ENCODE measurements at regions not wholly inside any gene's neighbourhood (a gene's known extent, or its start where the extent isn't known, plus 50 kb on each side); places are given as distances from the start of the nearest gene placed in this dataset.
"Not testable (repeated sequence)": the region's sequence is repeated elsewhere in the genome, so short reads cannot be mapped to it uniquely, and the experiment has no call there.

DNA sequence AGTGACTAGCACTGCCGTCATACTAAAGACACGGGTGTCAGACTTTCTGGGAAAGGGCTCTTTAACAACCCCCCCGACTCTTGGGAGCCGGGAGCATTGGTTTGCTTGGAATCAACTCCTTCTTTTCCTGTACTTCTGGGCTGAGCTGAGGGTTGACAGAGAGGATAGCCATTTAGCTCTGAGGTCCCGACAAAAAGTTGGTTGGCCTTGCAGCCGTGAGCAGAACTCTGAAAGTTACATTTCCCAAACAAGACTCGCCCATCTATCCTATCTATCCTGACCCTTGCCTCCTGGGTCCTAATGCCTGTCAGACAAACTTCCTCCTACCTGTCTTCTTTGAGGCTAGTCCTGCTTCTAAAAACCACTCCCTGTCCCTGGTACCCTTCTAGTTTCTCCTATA lies 460.8 kb upstream of the TOM1L1 start:
- Histone ChIP-seq H3K27me3 (ENCODE audit: insufficient read depth, low read length) (no peaks in the 10 kb centered on the region), H3K79me2 (ENCODE audit: insufficient read depth, low read length) (no peaks in the 10 kb centered on the region), H3K27ac (ENCODE audit: low read depth, low read length) (no peak overlapping the region), H3K9me3 (ENCODE audit: low read depth, low read length) (no peaks in the 10 kb centered on the region), H3K4me1 (ENCODE audit: insufficient read depth, low read length) (no peaks in the 10 kb centered on the region), H3K4me2 (ENCODE audit: insufficient read depth, low read length) (no peak overlapping the region), H3K36me3 (ENCODE audit: insufficient read depth, low read length) (no peaks in the 10 kb centered on the region), H4K20me1 (ENCODE audit: insufficient read depth, low read length) (no peaks in the 10 kb centered on the region), H2AFZ (ENCODE audit: low read length) (no peak overlapping the region), H3K4me3 (ENCODE audit: insufficient read depth, low read length) (no peak overlapping the region)
- no peak for DNase-seq (ENCODE audit: insufficient read length, low spot score, missing footprints)
- TF ChIP-seq CTCF (IDR thresholded peaks at IDR 0.05; ENCODE audit: extremely low read depth, low read depth, low read length) = no peak

DNA sequence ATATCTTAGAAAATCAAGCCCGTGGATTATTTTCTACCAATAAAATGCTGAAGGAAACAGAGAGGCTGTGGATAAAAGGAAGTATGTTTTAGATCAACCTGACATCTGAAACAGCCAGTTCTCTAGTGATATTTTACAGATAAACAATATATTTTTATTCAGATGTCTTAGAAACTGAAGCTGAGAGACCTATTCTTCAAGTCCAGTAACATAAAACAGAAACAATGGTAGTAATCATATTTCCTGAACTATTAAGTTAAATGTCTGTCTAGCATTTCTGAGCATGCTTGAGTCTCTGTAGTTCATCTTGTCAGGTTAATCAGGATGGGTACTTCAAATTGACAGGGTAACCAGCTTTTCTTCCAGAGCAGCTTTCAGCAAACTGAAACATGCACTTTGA lies 449.6 kb upstream of the TOM1L1 start:
- Histone ChIP-seq H3K27ac (ENCODE audit: low read depth, low read length) (no peak overlapping the region), H3K9me3 (ENCODE audit: low read depth, low read length) (no peaks in the 10 kb centered on the region), H3K36me3 (ENCODE audit: insufficient read depth, low read length) (no peaks in the 10 kb centered on the region), H3K27me3 (ENCODE audit: insufficient read depth, low read length) (no peaks in the 10 kb centered on the region), H4K20me1 (ENCODE audit: insufficient read depth, low read length) (no peaks in the 10 kb centered on the region), H3K4me2 (ENCODE audit: insufficient read depth, low read length) (no peak overlapping the region), H3K79me2 (ENCODE audit: insufficient read depth, low read length) (no peaks in the 10 kb centered on the region), H2AFZ (ENCODE audit: low read length) (no peak overlapping the region), H3K4me3 (ENCODE audit: insufficient read depth, low read length) (no peak overlapping the region), H3K4me1 (ENCODE audit: insufficient read depth, low read length) (no peaks in the 10 kb centered on the region)
- no peak for TF ChIP-seq CTCF (IDR thresholded peaks at IDR 0.05; ENCODE audit: extremely low read depth, low read depth, low read length)
- DNase-seq (ENCODE audit: insufficient read length, low spot score, missing footprints) = no peak

- Histone ChIP-seq H4K20me1 (ENCODE audit: insufficient read depth, low read length) (no peaks in the 10 kb centered on the region), H3K36me3 (ENCODE audit: insufficient read depth, low read length) (no peaks in the 10 kb centered on the region), H3K79me2 (ENCODE audit: insufficient read depth, low read length) (no peaks in the 10 kb centered on the region), H3K4me2 (ENCODE audit: insufficient read depth, low read length) (no peak overlapping the region), H2AFZ (ENCODE audit: low read length) (no peak overlapping the region), H3K27me3 (ENCODE audit: insufficient read depth, low read length) (no peaks in the 10 kb centered on the region), H3K4me1 (ENCODE audit: insufficient read depth, low read length) (no peaks in the 10 kb centered on the region), H3K27ac (ENCODE audit: low read depth, low read length) (no peak overlapping the region), H3K4me3 (ENCODE audit: insufficient read depth, low read length) (no peak overlapping the region), H3K9me3 (ENCODE audit: low read depth, low read length) (no peaks in the 10 kb centered on the region)
- no peak for DNase-seq (ENCODE audit: insufficient read length, low spot score, missing footprints)
- TF ChIP-seq CTCF (IDR thresholded peaks at IDR 0.05; ENCODE audit: extremely low read depth, low read depth, low read length) = no peak
Observed at GRCh38 chr17:54452666-54453348, 447.8 kb upstream of the TOM1L1 start.

DNA sequence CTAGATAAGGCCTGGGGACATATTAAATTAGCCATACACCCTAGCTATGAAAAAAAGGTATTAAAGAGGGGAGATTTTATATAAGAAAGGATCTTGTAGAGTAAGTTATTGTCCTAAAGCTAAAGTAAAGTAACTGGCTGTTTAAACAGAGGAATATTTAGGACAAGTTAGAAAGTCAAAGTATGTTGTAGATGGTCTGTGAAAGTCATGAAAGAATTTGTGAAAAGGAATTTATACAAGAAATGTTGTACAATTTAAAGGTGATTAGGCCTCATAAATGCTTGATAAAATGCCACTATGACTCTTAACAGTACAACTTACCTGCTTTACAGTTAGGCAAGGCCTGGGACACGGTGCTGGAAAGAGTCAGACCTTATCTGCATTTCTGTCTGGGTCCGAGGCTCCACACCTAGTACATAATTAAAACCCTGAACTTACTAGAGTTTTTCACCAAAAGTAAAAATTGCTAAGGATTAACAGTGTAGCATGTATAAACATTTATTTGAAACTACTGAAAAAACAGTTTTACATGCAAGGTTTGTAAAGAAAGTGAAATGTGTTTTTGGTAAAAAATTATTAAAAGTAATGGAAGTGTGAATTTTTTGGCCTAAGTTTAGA lies 445.3 kb upstream of the TOM1L1 start:
- H3K4me1 ChIP-seq (ENCODE audit: insufficient read depth, low read length) = no peaks in the 10 kb centered on the region
- no peak for TF ChIP-seq CTCF (IDR thresholded peaks at IDR 0.05; ENCODE audit: extremely low read depth, low read depth, low read length)

GRCh38 chr17:54465443-54465842 lies 435.2 kb upstream of the TOM1L1 start:
- not testable (repeated sequence) for H3K27ac ChIP-seq (ENCODE audit: low read depth, low read length); H3K4me1 ChIP-seq (ENCODE audit: insufficient read depth, low read length); H4K20me1 ChIP-seq (ENCODE audit: insufficient read depth, low read length); H3K4me3 ChIP-seq (ENCODE audit: insufficient read depth, low read length); H3K27me3 ChIP-seq (ENCODE audit: insufficient read depth, low read length); H3K79me2 ChIP-seq (ENCODE audit: insufficient read depth, low read length); H3K9me3 ChIP-seq (ENCODE audit: low read depth, low read length); H3K4me2 ChIP-seq (ENCODE audit: insufficient read depth, low read length); H2AFZ ChIP-seq (ENCODE audit: low read length); DNase-seq (ENCODE audit: insufficient read length, low spot score, missing footprints); H3K36me3 ChIP-seq (ENCODE audit: insufficient read depth, low read length)

More for the DNA sequence above, 445.3 kb upstream of the TOM1L1 start:
- Histone ChIP-seq H4K20me1 (ENCODE audit: insufficient read depth, low read length) (no peaks in the 10 kb centered on the region), H3K36me3 (ENCODE audit: insufficient read depth, low read length) (no peaks in the 10 kb centered on the region), H3K4me2 (ENCODE audit: insufficient read depth, low read length) (no peak overlapping the region), H3K27me3 (ENCODE audit: insufficient read depth, low read length) (no peaks in the 10 kb centered on the region), H3K4me3 (ENCODE audit: insufficient read depth, low read length) (no peak overlapping the region), H3K9me3 (ENCODE audit: low read depth, low read length) (no peaks in the 10 kb centered on the region), H3K27ac (ENCODE audit: low read depth, low read length) (no peak overlapping the region), H3K79me2 (ENCODE audit: insufficient read depth, low read length) (no peaks in the 10 kb centered on the region), H2AFZ (ENCODE audit: low read length) (no peak overlapping the region)
- no peak for DNase-seq (ENCODE audit: insufficient read length, low spot score, missing footprints)

Measured in osteoblast (primary cell).